ENCODE measurements at regions not wholly inside any gene's neighbourhood (a gene's known extent, or its start where the extent isn't known, plus 50 kb on each side); places are given as distances from the start of the nearest gene placed in this dataset.
"Not testable (repeated sequence)": the region's sequence is repeated elsewhere in the genome, so short reads cannot be mapped to it uniquely, and the experiment has no call there.

DNA sequence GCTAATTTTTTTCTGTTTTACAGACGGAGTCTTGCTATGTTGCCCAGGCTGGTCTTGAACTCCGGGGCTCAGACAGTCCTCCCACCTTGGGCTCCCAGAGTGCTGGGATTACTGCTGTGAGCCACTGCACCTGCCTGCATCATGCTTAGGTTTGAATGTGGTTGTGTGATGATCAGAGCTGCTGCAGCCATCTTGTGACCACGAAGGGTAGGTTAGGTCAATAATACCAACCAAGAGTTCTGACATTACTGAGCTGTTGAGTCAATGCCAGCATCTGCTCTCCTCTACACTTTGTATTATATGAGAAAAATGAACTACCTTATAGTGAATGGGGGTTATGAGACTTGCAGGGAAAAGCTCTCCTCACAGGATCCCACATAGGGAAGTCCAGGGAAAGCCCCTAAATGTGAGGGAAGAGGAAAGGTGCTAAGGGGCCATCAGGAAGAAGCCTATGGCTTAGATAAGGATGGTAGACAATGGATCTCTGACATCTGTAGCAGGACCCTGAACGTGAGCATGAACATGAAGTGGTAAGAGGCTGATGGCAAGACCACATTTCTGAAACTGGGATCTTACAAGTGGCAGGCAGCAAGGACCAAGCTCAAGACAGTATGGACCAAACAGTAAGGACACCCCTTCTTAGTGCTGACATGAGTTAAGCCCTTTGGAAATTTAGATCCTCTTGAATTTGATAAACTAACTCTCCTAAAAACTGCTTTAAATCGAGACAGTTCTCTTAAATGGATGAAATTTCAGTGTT, 75.7 kb upstream of the ZNF169 start:
- ATAC-seq = no peak
- Mint-ChIP-seq H3K27ac (peak overlapping the region; percentile 27), H3K27me3 (no peaks in the 10 kb centered on the region), H3K9me3 (peaks cover 3% of the 10 kb centered on the region), H3K4me3 (no peak overlapping the region), H3K36me3 (ENCODE audit: low read depth) (peaks cover 55% of the 10 kb centered on the region), H3K4me1 (ENCODE audit: low read depth) (peaks cover 44% of the 10 kb centered on the region)
- intact Hi-C loops (cut with micrococcal nuclease) = no loop called here
- CTCF ChIA-PET = interaction anchor here (1.0 to 1.6 kb wide), 2 partner anchors 29 to 117 kb away, joined by 3 to 7 read pairs; no protein-coding TSS in a partner anchor
- DNase-seq = no peak
- TF ChIP-seq, protein P1, sequence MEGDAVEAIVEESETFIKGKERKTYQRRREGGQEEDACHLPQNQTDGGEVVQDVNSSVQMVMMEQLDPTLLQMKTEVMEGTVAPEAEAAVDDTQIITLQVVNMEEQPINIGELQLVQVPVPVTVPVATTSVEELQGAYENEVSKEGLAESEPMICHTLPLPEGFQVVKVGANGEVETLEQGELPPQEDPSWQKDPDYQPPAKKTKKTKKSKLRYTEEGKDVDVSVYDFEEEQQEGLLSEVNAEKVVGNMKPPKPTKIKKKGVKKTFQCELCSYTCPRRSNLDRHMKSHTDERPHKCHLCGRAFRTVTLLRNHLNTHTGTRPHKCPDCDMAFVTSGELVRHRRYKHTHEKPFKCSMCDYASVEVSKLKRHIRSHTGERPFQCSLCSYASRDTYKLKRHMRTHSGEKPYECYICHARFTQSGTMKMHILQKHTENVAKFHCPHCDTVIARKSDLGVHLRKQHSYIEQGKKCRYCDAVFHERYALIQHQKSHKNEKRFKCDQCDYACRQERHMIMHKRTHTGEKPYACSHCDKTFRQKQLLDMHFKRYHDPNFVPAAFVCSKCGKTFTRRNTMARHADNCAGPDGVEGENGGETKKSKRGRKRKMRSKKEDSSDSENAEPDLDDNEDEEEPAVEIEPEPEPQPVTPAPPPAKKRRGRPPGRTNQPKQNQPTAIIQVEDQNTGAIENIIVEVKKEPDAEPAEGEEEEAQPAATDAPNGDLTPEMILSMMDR (IDR thresholded peaks at IDR 0.05) = no peak
- POLR2A ChIA-PET = interaction anchor here (1.0 kb wide), 1 partner anchor 13 kb away, joined by 3 read pairs; no protein-coding TSS in a partner anchor

DNA sequence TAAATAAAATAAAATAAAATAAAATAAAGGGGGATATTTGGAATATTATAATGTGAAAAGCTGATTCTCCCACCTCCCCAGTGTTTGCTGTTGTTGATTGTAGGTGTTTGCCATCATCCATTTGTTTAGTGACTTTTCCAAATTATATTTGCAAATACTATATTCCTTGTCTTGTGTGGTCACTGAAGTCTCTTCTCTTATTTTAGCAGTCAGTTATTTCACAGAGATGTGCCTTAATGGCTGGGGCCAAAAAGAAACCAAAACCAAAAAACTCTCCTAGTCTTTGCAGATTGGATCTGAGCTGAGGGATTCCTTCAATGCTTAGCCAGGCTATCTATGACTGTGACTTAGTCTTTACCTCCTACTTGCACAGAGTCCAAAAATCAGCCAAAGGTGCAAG, 70.9 kb upstream of the ZNF169 start:
- Mint-ChIP-seq H3K9me3 (peaks cover 13% of the 10 kb centered on the region), H3K4me1 (ENCODE audit: low read depth) (peaks cover 3% of the 10 kb centered on the region), H3K4me3 (no peak overlapping the region), H3K27ac (no peak overlapping the region), H3K36me3 (ENCODE audit: low read depth) (peaks cover 46% of the 10 kb centered on the region), H3K27me3 (no peaks in the 10 kb centered on the region)
- TF ChIP-seq, protein P1 (IDR thresholded peaks at IDR 0.05) = no peak
- DNase-seq = no peak
- ATAC-seq = no peak
- ChIA-PET POLR2A (interaction anchor here (0.6 to 0.9 kb wide), 2 partner anchors 10 to 39 kb away, joined by 4 read pairs; no protein-coding TSS in a partner anchor), CTCF (interaction anchor here (1.1 to 2.5 kb wide), 3 partner anchors 25 to 123 kb away, joined by 3 to 11 read pairs (median 3); no protein-coding TSS in a partner anchor)
- intact Hi-C loops (cut with micrococcal nuclease) = no loop called here

GRCh38 chr9:94191706-94192105, 67.4 kb upstream of the ZNF169 start:
- peaks cover 55% of the 10 kb centered on the region for H3K36me3 Mint-ChIP-seq (ENCODE audit: low read depth)
- DNase-seq; POLR2A ChIA-PET; H3K4me3 Mint-ChIP-seq; ATAC-seq; H3K27me3 Mint-ChIP-seq; intact Hi-C loops (cut with micrococcal nuclease); H3K4me1 Mint-ChIP-seq (ENCODE audit: low read depth); H3K27ac Mint-ChIP-seq: not testable (repeated sequence)
- CTCF ChIA-PET = interaction anchor here (1.1 to 2.2 kb wide), 2 partner anchors 19 to 21 kb away, joined by 3 to 7 read pairs; no protein-coding TSS in a partner anchor
- H3K9me3 Mint-ChIP-seq = peaks cover 32% of the 10 kb centered on the region

DNA sequence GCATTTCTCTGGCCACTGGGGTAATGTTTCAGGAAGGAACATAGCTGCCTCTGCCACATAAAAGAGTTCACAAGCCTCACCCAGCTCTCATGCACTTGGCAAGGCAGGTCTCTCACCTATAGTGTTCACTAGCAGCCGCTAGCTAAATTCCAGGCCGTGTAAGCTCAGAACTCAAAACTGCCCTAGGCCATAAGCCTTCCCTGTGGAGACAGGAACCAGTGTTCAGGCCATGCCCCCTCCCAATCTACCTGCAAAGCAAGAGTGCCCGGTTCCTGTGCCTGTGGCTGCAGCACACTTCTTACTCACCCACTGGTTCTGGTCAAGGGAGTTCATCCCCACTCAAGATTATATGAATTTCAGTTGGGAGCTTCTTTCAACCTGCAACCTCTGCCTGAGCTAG, 60.7 kb upstream of the ZNF169 start:
- ATAC-seq (no peak), DNase-seq (no peak)
- intact Hi-C loops (cut with micrococcal nuclease) = no loop called here
- no peaks in the 10 kb centered on the region for H3K4me1 Mint-ChIP-seq (ENCODE audit: low read depth)
- no peak overlapping the region for H3K27ac Mint-ChIP-seq
- H3K36me3 Mint-ChIP-seq (ENCODE audit: low read depth) = peaks cover 26% of the 10 kb centered on the region
- ChIA-PET CTCF (no interaction called here), POLR2A (interaction anchor here (1.1 kb wide), 1 partner anchor 19 kb away, joined by 3 read pairs; no protein-coding TSS in a partner anchor)
- H3K9me3 Mint-ChIP-seq = peaks cover 23% of the 10 kb centered on the region
- TF ChIP-seq, protein P1 (IDR thresholded peaks at IDR 0.05) = no peak
- H3K4me3 Mint-ChIP-seq = no peak overlapping the region
- H3K27me3 Mint-ChIP-seq = no peaks in the 10 kb centered on the region

DNA sequence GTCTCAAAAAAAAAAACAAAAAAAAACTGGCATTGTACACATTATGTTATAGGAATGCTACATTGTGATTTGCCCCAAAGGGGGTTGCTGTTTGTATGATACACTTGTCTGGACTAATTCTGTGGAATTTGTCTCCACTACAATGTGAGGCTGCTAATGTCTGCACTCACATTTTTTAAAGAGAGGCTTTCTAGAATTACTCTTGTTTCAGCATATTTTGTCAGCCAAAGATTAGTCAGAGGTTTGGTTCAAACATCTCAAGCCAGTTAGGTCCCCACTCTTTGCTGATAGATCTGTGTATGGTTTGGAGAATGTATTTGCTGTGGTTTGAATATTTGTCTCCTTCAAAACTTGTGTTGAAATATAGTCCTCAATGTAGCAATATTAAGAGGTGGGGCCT, 59.3 kb upstream of the ZNF169 start:
- no peak for ATAC-seq
- Mint-ChIP-seq H3K36me3 (ENCODE audit: low read depth) (peaks cover 18% of the 10 kb centered on the region), H3K27me3 (no peaks in the 10 kb centered on the region), H3K4me3 (no peak overlapping the region), H3K4me1 (ENCODE audit: low read depth) (no peaks in the 10 kb centered on the region), H3K27ac (no peak overlapping the region), H3K9me3 (peaks cover 24% of the 10 kb centered on the region)
- CTCF ChIA-PET = no interaction called here
- no peak for DNase-seq
- intact Hi-C loops (cut with micrococcal nuclease) = no loop called here
- POLR2A ChIA-PET = no interaction called here
- TF ChIP-seq, protein P1 (IDR thresholded peaks at IDR 0.05) = no peak

All from activated CD8-positive, alpha-beta T cell treated with anti-CD3 and anti-CD28 coated beads for 36 hours (primary cell).